ENCODE measurements at regions not wholly inside any gene's neighbourhood (a gene's known extent, or its start where the extent isn't known, plus 50 kb on each side); places are given as distances from the start of the nearest gene placed in this dataset.
"Not testable (repeated sequence)": the region's sequence is repeated elsewhere in the genome, so short reads cannot be mapped to it uniquely, and the experiment has no call there.

GRCh38 chr3:56955492-56956111, 104.9 kb upstream of the SPATA12 start:
- DNase-seq (ENCODE audit: low spot score): no peak

GRCh38 chr3:56954125-56954524, 106.3 kb upstream of the SPATA12 start:
- no peak for DNase-seq (ENCODE audit: low spot score)

- no peak for DNase-seq (ENCODE audit: low spot score)
These were observed 107.6 kb upstream of the SPATA12 start for GRCh38 chr3:56952846-56953245.

- no peak for DNase-seq (ENCODE audit: low spot score)
These were observed 108.4 kb upstream of the SPATA12 start for GRCh38 chr3:56952061-56952460.

- no peak for DNase-seq (ENCODE audit: low spot score)
These were observed 109.1 kb upstream of the SPATA12 start for GRCh38 chr3:56951366-56951765.

GRCh38 chr3:56945378-56945777, 115.1 kb upstream of the SPATA12 start:
- not testable (repeated sequence) for DNase-seq (ENCODE audit: low spot score)

- DNase-seq (ENCODE audit: low spot score): no peak
These were observed 117.9 kb upstream of the SPATA12 start for GRCh38 chr3:56942523-56942922.

GRCh38 chr3:56940976-56941375, 119.5 kb upstream of the SPATA12 start:
- DNase-seq (ENCODE audit: low spot score): no peak

GRCh38 chr3:56940321-56940720, 120.1 kb upstream of the SPATA12 start:
- DNase-seq (ENCODE audit: low spot score): no peak

- DNase-seq (ENCODE audit: low spot score): no peak
These were observed 120.6 kb upstream of the SPATA12 start for GRCh38 chr3:56939834-56940233.

GRCh38 chr3:56938530-56938929, 121.9 kb upstream of the SPATA12 start:
- no peak for DNase-seq (ENCODE audit: low spot score)

- no peak for DNase-seq (ENCODE audit: low spot score)
These were observed 122.9 kb upstream of the SPATA12 start for GRCh38 chr3:56937580-56937979.

GRCh38 chr3:56935811-56936210, 124.7 kb upstream of the SPATA12 start:
- no peak for DNase-seq (ENCODE audit: low spot score)

- not testable (repeated sequence) for DNase-seq (ENCODE audit: low spot score)
These were observed 126.0 kb upstream of the SPATA12 start for GRCh38 chr3:56934481-56934880.

GRCh38 chr3:56933803-56934202, 126.7 kb upstream of the SPATA12 start:
- no peak for DNase-seq (ENCODE audit: low spot score)

- no peak for DNase-seq (ENCODE audit: low spot score)
These were observed 127.6 kb upstream of the SPATA12 start for GRCh38 chr3:56932866-56933265.

- no peak for DNase-seq (ENCODE audit: low spot score)
These were observed 128.6 kb upstream of the SPATA12 start for GRCh38 chr3:56931836-56932235.

- DNase-seq (ENCODE audit: low spot score): peak; percentile 67
These were observed 129.0 kb upstream of the ARHGEF3 start for GRCh38 chr3:56930706-56931105.

GRCh38 chr3:56929809-56930615, 128.3 kb upstream of the ARHGEF3 start:
- no peak for DNase-seq (ENCODE audit: low spot score)

GRCh38 chr3:56928379-56929068, 126.8 kb upstream of the ARHGEF3 start:
- peak; percentile 56 for DNase-seq (ENCODE audit: low spot score)

- DNase-seq (ENCODE audit: low spot score): no peak
These were observed 126.1 kb upstream of the ARHGEF3 start for GRCh38 chr3:56927855-56928254.

- no peak for DNase-seq (ENCODE audit: low spot score)
These were observed 125.2 kb upstream of the ARHGEF3 start for GRCh38 chr3:56926947-56927282.

- DNase-seq (ENCODE audit: low spot score): no peak
These were observed 124.6 kb upstream of the ARHGEF3 start for GRCh38 chr3:56926243-56926946.
